Femur (tissue), 1 donor: ENCODE measurements at regions not wholly inside any gene's neighbourhood (a gene's known extent, or its start where the extent isn't known, plus 50 kb on each side); places are given as distances from the start of the nearest gene placed in this dataset.
"Not testable (repeated sequence)": the region's sequence is repeated elsewhere in the genome, so short reads cannot be mapped to it uniquely, and the experiment has no call there.

Experiments used
- DNase-seq: peaks from one replicate; pipeline ENCODE4 v3.0.0-alpha.2; 2017

- DNase-seq, result no peak
Observed at GRCh38 chr5:174828804-174829510, 104.6 kb downstream of the MSX2 start.

GRCh38 chr5:174827558-174827957 is 103.2 kb downstream of the MSX2 start:
- DNase-seq, result no peak

- DNase-seq, result no peak
Observed at GRCh38 chr5:174825587-174825986, 101.2 kb downstream of the MSX2 start.

GRCh38 chr5:174818430-174818829 is 94.0 kb downstream of the MSX2 start:
- DNase-seq, result no peak

- no peak for DNase-seq
Observed at GRCh38 chr5:174817610-174818009, 93.2 kb downstream of the MSX2 start.

- no peak for DNase-seq
Observed at GRCh38 chr5:174816858-174817257, 92.5 kb downstream of the MSX2 start.

- DNase-seq, result no peak
Observed at GRCh38 chr5:174811438-174811837, 87.1 kb downstream of the MSX2 start.

- DNase-seq, result no peak
Observed at GRCh38 chr5:174810796-174811195, 86.4 kb downstream of the MSX2 start.

- no peak for DNase-seq
Observed at GRCh38 chr5:174807471-174807870, 83.1 kb downstream of the MSX2 start.

GRCh38 chr5:174806729-174807128 is 82.3 kb downstream of the MSX2 start:
- DNase-seq, result no peak

GRCh38 chr5:174801798-174802197 is 77.4 kb downstream of the MSX2 start:
- DNase-seq, result no peak

- DNase-seq, result no peak
Observed at GRCh38 chr5:174800435-174800834, 76.1 kb downstream of the MSX2 start.

GRCh38 chr5:174799121-174799520 is 74.7 kb downstream of the MSX2 start:
- DNase-seq, result no peak

GRCh38 chr5:174798551-174798951 is 74.2 kb downstream of the MSX2 start:
- DNase-seq, result no peak

GRCh38 chr5:174796711-174797192 is 72.4 kb downstream of the MSX2 start:
- no peak for DNase-seq

GRCh38 chr5:174794931-174795672 is 70.7 kb downstream of the MSX2 start:
- DNase-seq, result no peak

- peak; percentile 74 for DNase-seq
Observed at GRCh38 chr5:174793684-174794328, 69.4 kb downstream of the MSX2 start.

GRCh38 chr5:174793076-174793475 is 68.7 kb downstream of the MSX2 start:
- DNase-seq, result no peak

GRCh38 chr5:174792265-174792664 is 67.9 kb downstream of the MSX2 start:
- DNase-seq, result not testable (repeated sequence)

- no peak for DNase-seq
Observed at GRCh38 chr5:174790906-174791305, 66.5 kb downstream of the MSX2 start.

GRCh38 chr5:174789596-174789995 is 65.2 kb downstream of the MSX2 start:
- no peak for DNase-seq

GRCh38 chr5:174785120-174785680 is 60.8 kb downstream of the MSX2 start:
- no peak for DNase-seq
